OCI-LY3 (cell line): ENCODE measurements at regions not wholly inside any gene's neighbourhood (a gene's known extent, or its start where the extent isn't known, plus 50 kb on each side); places are given as distances from the start of the nearest gene placed in this dataset.

Experiments used
- H2AFZ ChIP-seq: fragments of 200-600, 300-600 bp; shearing (Covaris generic); 2 replicates; pipeline ENCODE4 v1.6.0; 2014; ENCODE audit warnings: antibody characterized with exemption, low read depth, low read length
- H3K27ac ChIP-seq: fragments of 200-600, 300-600 bp; sonication (generic); 2 replicates; pipeline ENCODE4 v1.5.1; 2014; ENCODE audit warnings: mild to moderate bottlenecking, low read length, moderate library complexity, mixed read lengths
- H3K27me3 ChIP-seq: fragments of 200-600, 300-600 bp; sonication (generic); 2 replicates; pipeline ENCODE4 v1.6.1; 2014; ENCODE audit warnings: low read depth, low read length, mixed read lengths
- H3K36me3 ChIP-seq: fragments of 200-600, 300-600 bp; sonication (generic); replicated peaks from 2 replicates; pipeline ENCODE3; 2014; ENCODE audit warnings: low read depth, low read length, mixed read lengths
- H3K4me1 ChIP-seq: fragments of 300-600, 200-600 bp; sonication (generic); 2 replicates; pipeline ENCODE4 v1.6.1; 2014; ENCODE audit warnings: low read length, mixed read lengths
- H3K4me2 ChIP-seq: fragments of 200-600, 300-600 bp; sonication (generic); 2 replicates; pipeline ENCODE4 v1.6.1; 2014; ENCODE audit warnings: low read length, mixed read lengths
- H3K4me3 ChIP-seq: fragments of 300-600, 200-600 bp; sonication (generic); 2 replicates; pipeline ENCODE4 v1.5.1; 2014; ENCODE audit warnings: antibody characterized with exemption, mild to moderate bottlenecking, low read length, moderate library complexity
- H3K79me2 ChIP-seq: fragments of 300-600, 200-600 bp; shearing (Covaris generic); 2 replicates; pipeline ENCODE4 v1.6.1; 2014; ENCODE audit warnings: mild to moderate bottlenecking, low read length, mixed read lengths
- H3K9ac ChIP-seq: fragments of 300-600, 200-600 bp; shearing (Covaris generic); 2 replicates; pipeline ENCODE4 v1.6.0; 2014; ENCODE audit warnings: mild to moderate bottlenecking, low read length, moderate library complexity
- H3K9me3 ChIP-seq: fragments of 200-600, 300-600 bp; shearing (Covaris generic); 2 replicates; pipeline ENCODE4 v1.6.1; 2014; ENCODE audit warnings: low read length, mixed read lengths; ENCODE audit not compliant: insufficient read depth
- H4K20me1 ChIP-seq: fragments of 200-600, 300-600 bp; sonication (generic); 2 replicates; pipeline ENCODE4 v1.6.1; 2016; ENCODE audit warnings: low read length, mixed read lengths; ENCODE audit not compliant: insufficient read depth
- CTCF ChIP-seq: fragments of 200-600, 300-600 bp; sonication (generic); IDR thresholded peaks from 2 replicates; pipeline ENCODE4 v1.5.1; 2014; ENCODE audit warnings: antibody characterized with exemption, low read length, low read depth
- EZH2phosphoT487 ChIP-seq: fragments of 200-600 bp; shearing (Covaris generic); IDR thresholded peaks from 2 replicates; pipeline ENCODE4 v1.6.1; 2018; ENCODE audit warnings: antibody characterized with exemption, mixed run types, low read depth

GRCh38 chr10:28937959-28938358 is 260.6 kb downstream of the BAMBI start:
- Histone ChIP-seq H3K9ac (no peak overlapping the region), H3K27ac (no peak overlapping the region), H2AFZ (no peak overlapping the region), H4K20me1 (no peaks in the 10 kb centered on the region), H3K9me3 (no peaks in the 10 kb centered on the region), H3K27me3 (peaks cover 10% of the 10 kb centered on the region), H3K79me2 (no peaks in the 10 kb centered on the region), H3K4me2 (no peak overlapping the region), H3K36me3 (no peaks in the 10 kb centered on the region), H3K4me3 (no peak overlapping the region), H3K4me1 (peaks cover 4% of the 10 kb centered on the region; the same call in 1 of the 2 replicates)
- TF ChIP-seq CTCF (no peak), EZH2phosphoT487 (no peak)

GRCh38 chr10:28938745-28939144 is 261.4 kb downstream of the BAMBI start:
- no peak overlapping the region for H3K9ac ChIP-seq
- H3K27ac ChIP-seq, result no peak overlapping the region
- peaks cover 10% of the 10 kb centered on the region for H3K27me3 ChIP-seq
- TF ChIP-seq CTCF, result no peak
- no peak for TF ChIP-seq EZH2phosphoT487
- no peaks in the 10 kb centered on the region for H3K36me3 ChIP-seq
- H3K79me2 ChIP-seq, result no peaks in the 10 kb centered on the region
- no peaks in the 10 kb centered on the region for H3K9me3 ChIP-seq
- no peak overlapping the region for H2AFZ ChIP-seq
- H3K4me1 ChIP-seq, result peaks cover 4% of the 10 kb centered on the region; the same call in 1 of the 2 replicates
- H3K4me3 ChIP-seq, result peak overlapping the region; percentile 71
- H4K20me1 ChIP-seq, result no peaks in the 10 kb centered on the region
- H3K4me2 ChIP-seq, result peak overlapping the region; percentile 77

GRCh38 chr10:28939281-28940157 is 262.2 kb downstream of the BAMBI start:
- TF ChIP-seq EZH2phosphoT487 (no peak), CTCF (peak; percentile 53)
- Histone ChIP-seq H3K4me3 (peak overlapping the region; percentile 71), H3K4me2 (peak overlapping the region; percentile 77), H3K79me2 (no peaks in the 10 kb centered on the region), H3K9ac (no peak overlapping the region), H3K27ac (no peak overlapping the region), H3K27me3 (peaks cover 10% of the 10 kb centered on the region), H3K9me3 (no peaks in the 10 kb centered on the region), H3K36me3 (no peaks in the 10 kb centered on the region), H2AFZ (no peak overlapping the region), H3K4me1 (peaks cover 4% of the 10 kb centered on the region; the same call in 1 of the 2 replicates), H4K20me1 (no peaks in the 10 kb centered on the region)

DNA sequence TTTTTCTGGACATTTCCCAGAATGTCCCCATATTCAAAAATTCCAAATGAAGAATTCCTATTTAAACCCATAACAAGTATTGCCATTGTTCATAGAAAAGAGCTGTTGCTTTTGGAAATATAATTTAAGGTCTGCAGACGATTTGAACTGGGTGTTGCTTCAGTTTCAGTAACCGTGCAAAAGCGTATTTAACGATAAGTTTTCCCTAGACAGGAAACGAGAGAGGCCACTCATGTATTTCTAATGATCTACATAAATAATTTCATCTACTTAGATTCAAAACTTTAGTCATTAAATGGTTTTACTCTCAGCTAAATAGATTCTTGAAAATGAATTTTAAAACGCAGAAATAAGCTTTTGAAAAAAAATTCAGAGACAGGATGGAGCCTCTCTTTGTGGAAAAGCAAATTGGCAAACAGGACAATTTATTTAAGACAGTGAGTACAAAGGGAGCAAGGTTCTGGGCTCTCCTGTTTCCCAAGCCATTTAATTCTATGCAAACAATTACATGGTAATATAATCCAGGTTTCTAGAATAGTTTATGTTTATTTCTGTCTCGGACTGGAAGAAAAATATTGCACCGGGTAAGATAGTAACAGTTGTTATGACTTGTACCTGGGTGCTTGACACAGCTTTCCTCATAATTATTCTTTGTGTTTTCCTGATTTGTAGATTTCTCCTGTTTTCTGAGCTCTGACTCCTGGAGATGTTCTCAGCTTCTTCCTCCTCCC is 263.0 kb downstream of the BAMBI start:
- Histone ChIP-seq H3K4me1 (peaks cover 8% of the 10 kb centered on the region), H3K4me3 (peak overlapping the region; percentile 71), H3K36me3 (no peaks in the 10 kb centered on the region), H3K9me3 (no peaks in the 10 kb centered on the region), H3K27ac (no peak overlapping the region), H2AFZ (no peak overlapping the region), H4K20me1 (no peaks in the 10 kb centered on the region), H3K9ac (no peak overlapping the region), H3K4me2 (peak overlapping the region; percentile 77), H3K79me2 (no peaks in the 10 kb centered on the region), H3K27me3 (peaks cover 10% of the 10 kb centered on the region)
- TF ChIP-seq EZH2phosphoT487, result no peak
- TF ChIP-seq CTCF, result no peak
